ENCODE measurements at regions not wholly inside any gene's neighbourhood (a gene's known extent, or its start where the extent isn't known, plus 50 kb on each side); places are given as distances from the start of the nearest gene placed in this dataset.
"Not testable (repeated sequence)": the region's sequence is repeated elsewhere in the genome, so short reads cannot be mapped to it uniquely, and the experiment has no call there.

GRCh38 chr5:154653418-154653763, 101.8 kb upstream of the LARP1 start:
- no peak for DNase-seq (ENCODE audit: low read depth in 2 of 2)

DNA sequence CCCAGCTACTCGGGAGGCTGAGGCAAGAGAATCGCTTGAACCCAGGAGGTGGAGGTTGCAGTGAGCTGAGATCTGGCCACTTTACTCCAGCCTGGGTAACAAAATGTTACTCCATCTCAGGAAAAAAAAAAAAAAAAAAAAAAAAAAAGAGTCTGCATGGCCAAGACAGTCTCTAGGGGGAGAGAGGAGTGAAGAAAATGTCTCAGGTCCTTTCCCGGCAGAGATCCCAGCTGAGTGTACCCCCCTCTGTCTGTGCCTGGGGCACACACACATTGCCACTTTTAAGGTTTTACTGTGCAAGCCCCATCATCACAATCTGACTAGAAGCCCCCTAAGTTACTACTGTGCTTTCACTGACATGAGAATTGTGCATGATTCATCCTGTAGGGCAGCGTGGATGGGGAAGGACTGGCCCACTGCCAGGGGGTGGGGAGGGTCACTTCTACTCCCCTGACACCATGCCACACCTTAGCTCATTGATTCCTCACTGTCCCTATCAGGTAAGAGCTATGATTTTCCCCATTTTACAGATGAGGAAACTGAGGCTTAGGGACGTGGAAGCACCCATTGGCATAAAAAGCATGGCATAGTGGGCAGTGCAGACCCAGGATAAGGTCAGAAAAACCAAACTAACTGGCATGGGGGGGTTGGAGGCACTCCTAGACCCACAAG, 102.3 kb upstream of the LARP1 start:
- DNase-seq (ENCODE audit: low read depth in 2 of 2), result peak; percentile 9 to 27

- not testable (repeated sequence) for DNase-seq (ENCODE audit: low read depth in 2 of 2)
These were observed 103.4 kb upstream of the LARP1 start for GRCh38 chr5:154651795-154652194.

DNA sequence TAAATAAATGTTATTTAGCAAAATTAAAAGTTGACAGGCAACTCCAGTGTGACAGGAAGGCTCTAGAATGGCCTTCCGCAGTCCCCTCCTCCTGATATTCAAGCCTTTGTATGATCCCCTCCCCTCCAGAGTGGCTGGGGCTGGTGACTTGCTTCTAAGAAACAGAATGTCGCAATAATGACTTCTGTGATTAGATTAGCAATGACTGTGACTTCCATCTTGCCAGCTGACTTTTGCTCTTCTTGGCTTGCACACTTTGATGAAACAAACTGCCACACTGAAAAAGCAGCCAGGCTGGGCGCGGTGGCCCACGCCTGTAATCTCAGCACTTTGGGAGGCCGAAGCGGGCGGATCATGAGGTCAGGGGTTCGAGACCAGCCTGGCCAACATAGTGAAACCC, 106.5 kb upstream of the LARP1 start:
- DNase-seq (ENCODE audit: low read depth in 2 of 2), result no peak

DNA sequence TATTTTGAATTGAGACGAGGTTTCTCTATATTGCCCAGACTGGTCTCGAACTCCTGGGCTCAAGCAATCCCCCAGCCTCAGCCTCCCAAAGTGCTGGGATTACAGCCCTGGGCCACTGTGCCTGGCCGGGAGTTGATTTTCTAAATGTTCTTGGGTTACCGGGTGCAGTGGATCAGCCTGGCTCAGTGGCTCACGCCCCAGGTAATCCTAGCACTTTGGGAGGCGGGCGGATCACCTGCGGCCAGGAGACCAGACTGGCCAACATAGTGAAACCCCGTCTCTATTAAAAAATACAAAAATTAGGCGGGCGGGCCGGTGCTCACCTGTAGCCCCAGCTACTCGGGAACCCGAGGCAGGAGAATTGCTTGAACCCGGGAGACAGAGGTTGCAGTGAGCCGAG, 106.9 kb upstream of the LARP1 start:
- DNase-seq (ENCODE audit: low read depth in 2 of 2), result no peak

DNA sequence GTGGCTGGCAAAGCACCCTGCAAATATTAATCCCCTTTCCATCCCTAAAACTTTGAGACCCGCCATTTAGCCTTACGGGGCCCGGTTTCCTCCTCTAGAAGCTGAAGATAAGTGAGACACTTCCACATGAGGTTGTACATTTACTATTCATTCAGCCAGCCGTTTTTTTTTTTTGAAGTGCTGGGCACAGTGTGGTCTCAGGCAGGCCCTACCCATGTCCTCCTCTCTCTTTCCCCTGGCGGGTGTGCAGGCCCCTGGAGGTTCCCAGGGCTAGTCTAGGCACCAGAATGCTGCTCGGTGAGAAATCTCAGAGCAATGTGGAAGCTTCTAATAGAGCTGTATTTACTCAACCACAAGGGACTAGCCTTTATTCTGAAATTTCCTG, 107.4 kb upstream of the LARP1 start:
- DNase-seq (ENCODE audit: low read depth in 2 of 2), result no peak

- DNase-seq (ENCODE audit: low read depth in 2 of 2), result peak; percentile 16 to 31
These were observed 107.9 kb upstream of the LARP1 start for GRCh38 chr5:154647114-154647760.

- DNase-seq (ENCODE audit: low read depth in 2 of 2), result no peak
These were observed 108.4 kb upstream of the LARP1 start for GRCh38 chr5:154646745-154647113.

GRCh38 chr5:154644745-154645411, 110.3 kb upstream of the LARP1 start:
- DNase-seq (ENCODE audit: low read depth in 2 of 2), result no peak

- peak; percentile 38 to 47 for DNase-seq (ENCODE audit: low read depth in 2 of 2)
These were observed 112.5 kb upstream of the LARP1 start for GRCh38 chr5:154642499-154643245.

DNA sequence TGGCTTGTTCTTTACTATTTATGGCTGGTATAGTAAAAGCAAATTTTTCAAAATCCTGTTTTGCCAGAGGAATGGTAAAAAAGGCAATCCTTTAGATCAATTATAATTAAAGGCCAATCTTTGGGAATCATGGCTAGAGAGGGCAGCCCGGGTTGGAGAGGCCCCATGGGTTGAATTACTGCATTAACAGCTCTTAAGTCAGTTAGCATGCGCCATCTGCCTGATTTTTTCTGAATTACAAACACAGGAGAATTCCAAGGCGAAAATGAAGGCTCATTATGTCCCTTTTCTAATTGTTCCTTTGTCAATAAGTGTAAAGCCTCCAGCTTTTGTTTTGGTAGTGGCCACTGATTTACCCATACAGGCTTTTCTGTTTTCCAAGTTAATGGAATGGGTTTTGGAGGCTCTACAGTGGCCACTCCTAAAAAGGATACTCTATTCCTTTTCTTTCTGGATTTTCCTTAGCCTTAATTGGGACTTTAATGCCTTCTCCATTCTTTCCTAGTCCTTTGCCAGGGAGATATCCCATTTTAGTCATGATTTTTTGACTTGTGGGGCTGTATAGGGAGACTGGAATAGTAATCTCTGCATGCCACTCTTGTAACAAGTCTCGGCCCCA, 114.9 kb upstream of the LARP1 start:
- peak; percentile 24 to 35 for DNase-seq (ENCODE audit: low read depth in 2 of 2)

DNA sequence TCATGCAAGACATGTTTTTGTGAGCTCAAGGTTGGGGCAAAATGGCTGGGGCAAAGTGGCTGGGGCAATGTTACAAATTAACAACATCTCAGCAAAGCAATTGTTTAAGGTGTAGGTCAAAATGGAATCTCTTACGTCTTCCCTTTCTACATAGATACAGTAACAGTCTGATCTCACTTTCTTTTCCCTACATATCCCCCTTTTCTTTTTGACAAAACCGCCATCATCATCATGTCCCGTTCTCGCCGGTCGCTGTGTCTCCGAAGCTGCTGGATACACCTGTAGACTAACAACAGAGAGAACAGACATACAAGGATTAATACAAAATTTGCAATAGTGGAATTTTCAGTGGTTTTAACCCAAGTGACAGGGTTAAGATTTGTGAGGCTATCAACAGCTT, 118.4 kb upstream of the LARP1 start:
- not testable (repeated sequence) for DNase-seq (ENCODE audit: low read depth in 2 of 2)

DNA sequence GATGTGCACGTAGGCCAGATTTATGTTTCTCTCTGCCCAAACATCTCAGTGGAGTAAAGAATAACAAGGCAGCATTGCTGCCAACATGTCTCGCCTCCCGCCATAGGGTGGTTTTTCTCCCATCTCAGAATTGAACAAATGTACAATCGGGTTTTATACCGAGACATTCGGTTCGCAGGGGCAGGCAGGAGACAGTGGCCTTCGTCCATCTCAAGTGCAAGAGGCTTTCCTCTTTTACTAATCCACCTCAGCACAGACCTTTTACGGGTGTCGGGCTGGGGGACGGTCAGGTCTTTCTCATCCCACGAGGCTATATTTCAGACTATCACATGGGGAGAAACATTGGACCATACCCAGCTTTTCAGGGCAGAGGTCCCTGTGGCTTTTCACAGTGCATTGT, 118.9 kb upstream of the LARP1 start:
- not testable (repeated sequence) for DNase-seq (ENCODE audit: low read depth in 2 of 2)

GRCh38 chr5:154633744-154634143, 121.4 kb upstream of the LARP1 start:
- DNase-seq (ENCODE audit: low read depth in 2 of 2), result not testable (repeated sequence)

- no peak for DNase-seq (ENCODE audit: low read depth in 2 of 2)
These were observed 124.0 kb upstream of the LARP1 start for GRCh38 chr5:154631141-154631540.

GRCh38 chr5:154630410-154630809, 124.8 kb upstream of the LARP1 start:
- no peak for DNase-seq (ENCODE audit: low read depth in 2 of 2)

DNA sequence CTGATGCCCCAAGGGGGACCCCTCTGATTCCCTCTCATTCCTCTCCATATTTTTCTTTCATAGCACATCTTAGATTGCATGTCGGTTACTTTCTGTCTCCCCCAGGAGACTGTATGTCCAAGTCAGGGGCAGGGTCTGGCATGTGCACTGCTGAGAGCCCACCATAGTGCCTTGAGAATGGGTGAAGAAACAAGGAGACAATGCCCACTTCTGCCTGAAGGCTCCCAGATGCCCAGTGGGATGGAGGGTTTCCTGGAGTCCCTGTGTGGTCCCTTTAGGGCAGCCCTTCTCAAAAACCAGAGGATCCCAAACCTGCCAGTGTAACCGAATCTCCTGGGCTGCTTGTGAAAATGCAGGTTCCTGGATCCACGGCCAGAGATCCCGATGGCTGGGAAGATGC, 126.5 kb upstream of the LARP1 start:
- DNase-seq (ENCODE audit: low read depth in 2 of 2), result no peak

- no peak for DNase-seq (ENCODE audit: low read depth in 2 of 2)
These were observed 127.2 kb upstream of the LARP1 start for GRCh38 chr5:154627698-154628678.

DNA sequence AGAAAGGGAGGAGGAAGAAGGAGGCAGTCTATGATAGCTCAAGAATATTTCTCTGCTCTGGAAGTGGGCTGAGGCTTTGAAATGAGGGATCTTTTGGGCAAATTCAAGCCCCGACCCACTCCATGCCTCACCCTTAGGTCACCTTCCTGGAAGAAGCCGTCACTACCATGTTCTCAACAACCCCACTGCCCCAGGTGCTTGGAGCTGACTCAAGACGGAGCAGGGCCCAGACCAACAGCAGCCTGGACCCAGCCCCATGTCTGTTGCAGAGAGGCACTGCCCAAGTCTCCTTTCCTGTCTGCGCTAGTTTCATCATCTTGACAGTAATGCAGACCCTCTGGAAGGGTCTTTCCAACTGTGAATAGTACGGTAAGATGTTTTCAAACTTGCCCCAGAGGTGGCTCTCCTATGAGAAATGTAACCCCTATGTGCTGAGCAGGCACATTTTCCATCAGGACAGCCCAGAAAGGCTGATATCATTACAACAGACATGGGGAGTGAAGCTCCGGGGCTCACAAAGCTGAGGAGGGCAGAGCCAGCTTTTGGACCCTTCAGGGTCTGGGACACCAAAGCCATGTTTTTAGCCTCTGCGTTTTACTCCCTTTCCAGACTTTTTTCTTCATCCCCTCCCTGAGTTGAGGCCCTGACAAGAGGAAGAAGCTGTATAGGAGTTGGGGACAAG, 128.2 kb upstream of the LARP1 start:
- no peak for DNase-seq (ENCODE audit: low read depth in 2 of 2)

DNA sequence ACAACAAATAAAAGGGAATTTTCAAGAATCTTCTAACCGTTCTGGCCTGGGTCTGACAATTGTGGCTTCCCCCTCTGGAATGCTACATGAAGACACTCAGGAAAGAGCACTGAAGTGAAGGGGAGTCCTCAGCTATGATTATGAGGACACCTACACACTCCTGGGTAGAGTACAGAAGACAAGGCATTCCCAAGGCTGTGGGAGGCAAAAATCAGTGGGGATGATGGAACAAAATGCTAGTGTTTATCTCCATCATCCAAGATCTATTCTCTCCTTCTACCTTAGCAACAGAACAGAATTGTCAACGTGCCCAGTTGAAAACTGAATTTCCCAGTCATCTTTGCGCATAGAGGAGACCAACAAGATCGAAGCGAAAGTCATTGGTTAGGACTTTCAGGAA, 130.1 kb upstream of the LARP1 start:
- DNase-seq (ENCODE audit: low read depth in 2 of 2), result no peak
